GM21619 (cell line): ENCODE measurements at regions not wholly inside any gene's neighbourhood (a gene's known extent, or its start where the extent isn't known, plus 50 kb on each side); places are given as distances from the start of the nearest gene placed in this dataset.

ENCODE experiments used
- ATAC-seq: cut with Tn5 transposase; IDR thresholded peaks from one replicate; pipeline ENCODE4 v1.9.1; 2021; ENCODE audit not compliant: unreplicated experiment

- no peak for ATAC-seq
These were observed 49.9 kb downstream of the CHRM3 start for GRCh38 chr1:239436286-239436685.

- no peak for ATAC-seq
These were observed 51.5 kb downstream of the CHRM3 start for GRCh38 chr1:239437822-239438221.

GRCh38 chr1:239438891-239439290 lies 52.5 kb downstream of the CHRM3 start:
- no peak for ATAC-seq

- ATAC-seq, result no peak
These were observed 57.0 kb downstream of the CHRM3 start for GRCh38 chr1:239443361-239443760.

DNA sequence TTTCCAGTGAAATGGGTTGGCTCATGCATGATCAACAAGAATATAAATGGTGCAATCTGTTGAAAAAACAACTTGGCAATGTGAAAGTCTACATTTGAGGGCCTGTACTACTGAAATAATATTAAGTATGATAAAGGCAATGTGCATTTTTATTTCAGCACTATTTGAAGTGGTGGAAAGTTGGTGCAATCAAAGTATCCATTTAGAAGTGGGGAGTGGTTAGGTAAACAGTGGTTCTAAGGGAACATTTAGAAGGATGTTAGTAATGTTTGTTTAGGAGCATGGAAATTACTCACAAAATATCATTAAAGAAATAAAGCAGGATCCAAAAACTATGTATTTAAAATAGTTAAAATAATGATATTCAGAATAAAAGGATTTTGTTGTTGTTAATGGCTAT lies 60.2 kb downstream of the CHRM3 start:
- ATAC-seq, result no peak

- ATAC-seq, result no peak
These were observed 62.5 kb downstream of the CHRM3 start for GRCh38 chr1:239448911-239449310.

DNA sequence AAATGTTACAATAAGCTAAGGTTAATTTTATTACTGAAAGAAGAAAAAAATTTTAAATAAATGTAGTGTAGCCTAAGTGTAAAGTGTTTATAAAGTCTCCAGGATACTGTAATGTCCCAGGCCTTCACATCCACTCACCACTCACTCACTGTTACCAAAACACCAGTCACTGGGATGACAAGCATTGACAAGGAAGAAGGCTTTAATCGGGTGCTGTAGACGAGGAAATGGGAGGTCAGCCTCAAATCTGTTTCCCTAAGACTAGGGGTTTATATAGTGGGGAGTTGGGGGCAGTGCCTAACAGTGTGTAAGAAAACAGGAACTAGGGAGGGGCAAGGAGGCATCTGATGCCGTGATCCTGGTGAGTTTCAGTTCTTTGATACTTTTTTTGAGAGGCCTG lies 69.4 kb downstream of the CHRM3 start:
- no peak for ATAC-seq

DNA sequence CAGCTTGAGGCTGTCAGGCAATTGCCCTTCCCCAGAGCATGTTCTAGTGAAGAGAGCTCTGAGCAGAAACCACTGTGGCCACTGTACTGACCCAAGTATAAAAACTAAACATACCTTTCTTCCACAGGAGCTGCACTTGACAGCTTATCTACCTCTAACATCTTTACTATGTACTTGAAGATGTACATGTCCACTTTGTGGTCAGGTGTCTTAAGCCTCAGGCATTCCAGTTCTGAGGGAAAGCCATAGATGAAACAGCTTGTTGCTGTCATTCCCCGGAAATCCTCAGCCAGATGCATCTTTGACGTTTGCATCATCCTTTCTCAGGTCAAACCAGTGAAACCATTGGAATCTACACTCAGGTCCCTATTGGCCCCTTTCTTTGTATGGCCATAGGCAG lies 70.4 kb downstream of the CHRM3 start:
- no peak for ATAC-seq

DNA sequence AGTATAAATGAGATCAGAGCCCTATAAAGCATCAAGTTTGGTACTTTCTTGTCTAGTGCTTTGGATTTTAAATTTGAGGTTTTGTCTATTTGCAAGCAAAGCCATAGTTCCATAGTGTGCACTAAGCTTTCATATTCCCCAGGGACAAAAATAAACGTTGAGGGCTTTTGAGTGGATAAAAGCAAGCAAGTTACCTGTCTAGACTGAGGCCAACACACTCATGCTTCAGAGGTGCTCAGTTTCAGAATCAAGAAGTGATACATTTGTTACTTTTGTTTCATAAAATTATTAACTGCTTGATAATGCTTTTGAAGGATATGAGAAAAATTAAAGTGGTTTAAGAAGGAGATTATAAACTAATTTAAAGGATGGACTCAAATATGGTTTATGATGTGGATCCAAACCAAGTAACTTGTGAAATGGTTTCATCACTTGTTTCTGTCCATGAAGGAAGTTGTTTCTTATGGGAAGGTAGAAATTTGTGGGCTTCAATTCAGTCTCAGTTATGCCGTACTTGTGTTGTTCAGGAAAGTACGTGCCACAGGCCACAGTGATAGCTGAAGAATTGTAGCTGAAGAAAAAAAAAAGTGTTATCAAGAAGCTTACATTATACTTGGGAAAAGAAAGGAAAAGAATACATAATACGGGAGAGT lies 71.2 kb downstream of the CHRM3 start:
- ATAC-seq, result peak; percentile 50

DNA sequence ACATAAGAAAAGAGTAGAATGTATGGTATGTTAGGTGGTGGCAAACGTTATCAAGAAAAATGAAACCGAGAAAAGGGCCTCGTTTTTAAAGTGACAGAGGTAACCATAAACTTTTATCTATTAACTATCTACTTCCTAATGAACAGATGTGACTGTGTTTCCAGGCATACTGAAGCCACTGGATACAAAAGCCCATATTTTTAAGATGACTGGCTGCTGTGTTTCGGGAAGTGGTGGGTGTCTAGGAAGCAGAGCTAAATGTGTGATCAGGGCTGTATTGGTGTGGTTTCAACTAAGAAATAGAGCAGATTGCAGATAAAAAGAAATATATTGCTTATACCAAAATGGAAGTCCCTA lies 71.8 kb downstream of the CHRM3 start:
- peak; percentile 72 for ATAC-seq

- ATAC-seq, result no peak
These were observed 81.4 kb downstream of the CHRM3 start for GRCh38 chr1:239467730-239468129.

DNA sequence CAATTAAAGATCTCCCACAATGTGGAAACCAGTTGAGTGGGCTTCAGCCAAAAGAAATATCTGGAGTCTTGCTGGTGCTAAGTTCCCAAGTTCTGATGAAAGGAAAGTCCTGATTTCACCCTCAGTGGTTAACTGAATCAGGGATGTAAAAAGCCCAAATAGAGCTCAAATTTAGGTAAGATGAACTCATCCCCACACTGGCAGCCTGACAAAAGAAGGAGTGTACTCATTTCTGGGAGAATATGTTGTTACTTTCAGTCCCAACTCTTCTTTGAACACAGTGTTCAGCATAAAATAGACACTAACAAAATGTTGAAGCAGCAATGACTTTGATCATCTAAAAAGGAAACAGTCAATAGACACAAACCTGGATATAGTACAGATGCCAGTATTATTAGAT lies 91.7 kb downstream of the CHRM3 start:
- ATAC-seq, result no peak

DNA sequence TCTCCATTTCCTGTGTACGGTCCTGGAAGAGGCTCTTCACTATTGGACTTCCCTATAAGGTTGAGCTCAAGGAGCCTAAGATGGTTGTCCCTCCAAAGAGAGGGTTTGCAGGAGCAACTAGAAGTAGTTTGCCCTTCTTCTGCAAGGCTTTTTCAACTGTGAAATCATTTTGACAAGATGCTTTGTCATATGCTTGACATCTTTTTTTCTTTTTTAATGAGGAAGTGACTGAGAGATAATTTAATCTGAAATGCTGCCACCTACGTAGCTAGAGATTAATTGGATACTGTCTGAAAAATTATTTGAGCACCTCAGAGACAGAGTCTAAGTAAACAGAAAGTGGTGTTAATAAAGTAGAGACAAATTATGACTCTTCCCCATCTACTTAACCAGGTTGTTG lies 97.0 kb downstream of the CHRM3 start:
- ATAC-seq, result no peak

- no peak for ATAC-seq
These were observed 107.5 kb downstream of the CHRM3 start for GRCh38 chr1:239493811-239494414.

GRCh38 chr1:239505094-239505493 lies 118.7 kb downstream of the CHRM3 start:
- no peak for ATAC-seq

GRCh38 chr1:239507826-239508225 lies 121.5 kb downstream of the CHRM3 start:
- ATAC-seq, result no peak

GRCh38 chr1:239511875-239512274 lies 125.5 kb downstream of the CHRM3 start:
- no peak for ATAC-seq

- ATAC-seq, result no peak
These were observed 130.2 kb downstream of the CHRM3 start for GRCh38 chr1:239516579-239516978.

- no peak for ATAC-seq
These were observed 140.0 kb downstream of the CHRM3 start for GRCh38 chr1:239526391-239526790.

DNA sequence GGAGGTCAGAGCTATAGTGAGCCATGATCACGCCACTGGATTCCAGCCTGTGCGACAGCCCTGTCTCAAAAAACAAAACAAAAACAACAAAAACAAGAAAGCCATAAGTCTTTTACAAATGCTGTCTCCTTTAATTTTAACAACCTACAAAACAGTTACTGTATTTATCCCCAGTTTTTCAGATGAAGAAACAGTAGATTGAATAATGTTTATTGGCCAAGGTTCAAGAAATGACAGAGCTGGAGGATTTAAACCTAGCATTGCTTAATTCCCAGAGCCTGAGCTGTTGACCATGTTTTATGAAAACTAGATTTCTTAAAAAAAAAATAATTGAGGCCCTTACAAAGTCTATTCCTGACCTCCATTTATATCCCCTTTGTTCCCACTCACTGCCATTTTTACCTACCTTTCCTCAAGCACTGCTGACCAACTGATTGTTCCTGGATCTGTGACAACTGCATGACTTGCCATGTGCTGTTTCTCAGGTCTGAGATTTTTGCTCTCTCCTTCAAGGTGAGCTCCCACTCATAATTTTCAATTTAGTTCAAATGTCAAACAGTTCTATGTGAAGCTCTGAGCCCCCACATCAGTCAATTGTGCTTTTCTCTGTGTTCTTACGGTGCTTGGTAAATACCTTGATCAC lies 140.8 kb downstream of the CHRM3 start:
- no peak for ATAC-seq

DNA sequence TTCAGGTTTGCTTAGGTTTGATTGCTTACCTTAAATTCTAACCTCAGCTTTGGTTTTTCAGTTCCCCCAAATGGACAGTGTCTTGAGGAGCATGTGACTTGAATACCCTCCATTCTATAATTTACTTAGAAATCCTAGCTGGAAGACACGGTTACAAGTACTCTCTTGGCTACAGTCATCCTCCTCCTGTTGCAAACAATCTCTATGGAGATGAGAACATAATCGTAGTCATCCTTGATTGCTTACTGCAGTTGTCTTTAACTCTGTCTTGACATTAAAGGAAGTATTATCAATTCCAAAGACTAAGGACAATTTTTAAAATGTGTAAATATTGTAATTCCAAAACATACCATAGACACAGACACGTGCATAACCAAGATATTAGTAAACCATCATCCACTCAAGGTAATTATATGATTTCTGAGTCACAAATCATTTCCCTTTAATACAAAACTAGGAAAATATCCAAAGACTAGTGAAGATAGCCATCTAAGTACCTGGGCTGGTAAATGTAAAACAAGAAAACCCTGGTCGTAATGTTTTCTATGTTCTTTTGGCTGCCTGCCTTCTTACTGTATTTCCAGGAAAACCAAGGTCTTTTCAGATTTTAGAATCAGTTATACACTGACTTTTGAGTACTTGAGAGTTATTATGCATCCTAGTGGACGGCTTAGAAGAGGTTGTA lies 149.9 kb downstream of the CHRM3 start:
- no peak for ATAC-seq

DNA sequence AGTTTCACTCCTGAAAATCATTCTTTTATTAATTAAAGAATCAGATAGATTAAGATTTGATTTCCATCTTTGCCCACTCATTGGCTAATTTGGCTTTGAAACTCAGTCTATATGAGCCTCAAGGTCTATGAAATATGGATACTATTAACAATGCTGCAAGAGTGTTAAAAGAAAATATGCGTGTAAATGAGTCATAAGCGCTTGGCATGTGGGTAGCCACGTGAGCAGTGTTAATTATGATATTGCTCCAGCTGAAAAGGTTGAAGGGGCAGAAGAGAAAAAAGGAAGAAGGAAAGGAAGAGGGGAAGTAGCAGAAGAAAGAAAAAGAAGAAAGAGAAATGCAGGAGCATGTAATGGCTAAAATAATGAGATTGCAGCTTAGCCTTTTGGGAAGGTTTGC lies 151.4 kb downstream of the CHRM3 start:
- no peak for ATAC-seq
